MM.1S (cell line): ENCODE measurements at regions not wholly inside any gene's neighbourhood (a gene's known extent, or its start where the extent isn't known, plus 50 kb on each side); places are given as distances from the start of the nearest gene placed in this dataset.

Source experiments
- EZH2phosphoT487 ChIP-seq: fragments of 300-600 bp; sonication (generic); IDR thresholded peaks from 2 replicates; pipeline ENCODE4 v1.6.1; 2018; ENCODE audit warnings: antibody characterized with exemption, low read length
- TF ChIP-seq, protein P1 (sequence below): fragments of 300-600 bp; sonication (generic); IDR thresholded peaks from 2 replicates; pipeline ENCODE4 v1.5.1; 2016; ENCODE audit warnings: antibody characterized with exemption, low read length, mixed read lengths

DNA sequence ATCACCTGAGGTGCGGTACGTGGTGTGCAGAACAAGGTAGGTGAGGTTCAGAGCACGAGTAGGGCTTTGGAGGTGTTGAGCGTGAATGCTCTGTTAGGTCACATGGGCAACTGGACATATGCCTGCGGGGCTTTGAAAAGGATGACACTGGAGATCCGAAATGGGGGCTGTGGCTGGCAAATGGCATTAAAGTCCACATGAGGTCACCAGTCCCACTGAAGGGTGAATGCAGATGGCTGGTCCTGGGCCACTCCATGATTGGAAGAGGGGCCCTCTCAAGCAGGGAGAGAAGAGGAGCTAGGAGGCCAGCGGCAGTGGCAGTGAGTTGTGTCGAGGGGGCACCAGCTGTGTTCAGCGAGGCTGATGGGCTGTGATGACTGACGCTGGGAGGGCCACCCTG, 254.9 kb upstream of the SHH start:
- no peak for TF ChIP-seq EZH2phosphoT487
- TF ChIP-seq, protein P1, sequence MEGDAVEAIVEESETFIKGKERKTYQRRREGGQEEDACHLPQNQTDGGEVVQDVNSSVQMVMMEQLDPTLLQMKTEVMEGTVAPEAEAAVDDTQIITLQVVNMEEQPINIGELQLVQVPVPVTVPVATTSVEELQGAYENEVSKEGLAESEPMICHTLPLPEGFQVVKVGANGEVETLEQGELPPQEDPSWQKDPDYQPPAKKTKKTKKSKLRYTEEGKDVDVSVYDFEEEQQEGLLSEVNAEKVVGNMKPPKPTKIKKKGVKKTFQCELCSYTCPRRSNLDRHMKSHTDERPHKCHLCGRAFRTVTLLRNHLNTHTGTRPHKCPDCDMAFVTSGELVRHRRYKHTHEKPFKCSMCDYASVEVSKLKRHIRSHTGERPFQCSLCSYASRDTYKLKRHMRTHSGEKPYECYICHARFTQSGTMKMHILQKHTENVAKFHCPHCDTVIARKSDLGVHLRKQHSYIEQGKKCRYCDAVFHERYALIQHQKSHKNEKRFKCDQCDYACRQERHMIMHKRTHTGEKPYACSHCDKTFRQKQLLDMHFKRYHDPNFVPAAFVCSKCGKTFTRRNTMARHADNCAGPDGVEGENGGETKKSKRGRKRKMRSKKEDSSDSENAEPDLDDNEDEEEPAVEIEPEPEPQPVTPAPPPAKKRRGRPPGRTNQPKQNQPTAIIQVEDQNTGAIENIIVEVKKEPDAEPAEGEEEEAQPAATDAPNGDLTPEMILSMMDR, result no peak
